ENCODE measurements at regions not wholly inside any gene's neighbourhood (a gene's known extent, or its start where the extent isn't known, plus 50 kb on each side); places are given as distances from the start of the nearest gene placed in this dataset.

GRCh38 chr17:5683241-5683640 is 98.9 kb upstream of the NLRP1 start:
- TF ChIP-seq NFIC (IDR thresholded peaks at IDR 0.05), result no peak

- TF ChIP-seq EGR1 (IDR thresholded peaks at IDR 0.05), result no peak
- no peak for TF ChIP-seq MAX (IDR thresholded peaks at IDR 0.05)
- no peak for TF ChIP-seq EP300 (IDR thresholded peaks at IDR 0.05; ENCODE audit: borderline replicate concordance)
Measured at GRCh38 chr17:5686074-5686635, 101.8 kb upstream of the NLRP1 start.

GRCh38 chr17:5687646-5688045 is 103.3 kb upstream of the NLRP1 start:
- TF ChIP-seq TAF1 (IDR thresholded peaks at IDR 0.05; ENCODE audit: low read depth) (no peak), CREB1 (IDR thresholded peaks at IDR 0.05; ENCODE audit: low read depth) (no peak), CEBPB (IDR thresholded peaks at IDR 0.05) (no peak), YY1 (IDR thresholded peaks at IDR 0.05; ENCODE audit: low read depth) (no peak), FOXM1 (IDR thresholded peaks at IDR 0.05; ENCODE audit: borderline replicate concordance, low read depth) (no peak), ZBTB7A (IDR thresholded peaks at IDR 0.05; ENCODE audit: low read depth) (no peak), NFIC (IDR thresholded peaks at IDR 0.05) (no peak), EGR1 (IDR thresholded peaks at IDR 0.05) (no peak), REST (IDR thresholded peaks at IDR 0.05; ENCODE audit: low read depth) (no peak), TEAD4 (IDR thresholded peaks at IDR 0.05) (no peak), EP300 (IDR thresholded peaks at IDR 0.05; ENCODE audit: borderline replicate concordance) (no peak), TCF12 (IDR thresholded peaks at IDR 0.05; ENCODE audit: low read depth) (no peak), RAD21 (IDR thresholded peaks at IDR 0.05; ENCODE audit: low read depth) (no peak), MAX (IDR thresholded peaks at IDR 0.05) (no peak), USF1 (IDR thresholded peaks at IDR 0.05) (no peak)

GRCh38 chr17:5693821-5694220 is 109.5 kb upstream of the NLRP1 start:
- TF ChIP-seq CREB1 (IDR thresholded peaks at IDR 0.05; ENCODE audit: low read depth), result no peak
- TF ChIP-seq MAX (IDR thresholded peaks at IDR 0.05), result no peak
- no peak for TF ChIP-seq TAF1 (IDR thresholded peaks at IDR 0.05; ENCODE audit: low read depth)
- no peak for TF ChIP-seq FOXM1 (IDR thresholded peaks at IDR 0.05; ENCODE audit: borderline replicate concordance, low read depth)
- no peak for TF ChIP-seq YY1 (IDR thresholded peaks at IDR 0.05; ENCODE audit: low read depth)
- no peak for TF ChIP-seq EP300 (IDR thresholded peaks at IDR 0.05; ENCODE audit: borderline replicate concordance)
- no peak for TF ChIP-seq CEBPB (IDR thresholded peaks at IDR 0.05)
- TF ChIP-seq RAD21 (IDR thresholded peaks at IDR 0.05; ENCODE audit: low read depth), result no peak

GRCh38 chr17:5694551-5694950 is 110.2 kb upstream of the NLRP1 start:
- TF ChIP-seq TCF12 (IDR thresholded peaks at IDR 0.05; ENCODE audit: low read depth) (no peak), USF1 (IDR thresholded peaks at IDR 0.05) (no peak), FOXM1 (IDR thresholded peaks at IDR 0.05; ENCODE audit: borderline replicate concordance, low read depth) (no peak), REST (IDR thresholded peaks at IDR 0.05; ENCODE audit: low read depth) (no peak), TEAD4 (IDR thresholded peaks at IDR 0.05) (no peak), TAF1 (IDR thresholded peaks at IDR 0.05; ENCODE audit: low read depth) (no peak)

- peak; percentile 9; the same call in 1 of the 2 replicates for TF ChIP-seq USF1 (IDR thresholded peaks at IDR 0.05)
- no peak for TF ChIP-seq TEAD4 (IDR thresholded peaks at IDR 0.05)
Measured at GRCh38 chr17:5695480-5695879, 111.2 kb upstream of the NLRP1 start.

All from Ishikawa (cell line).